ENCODE measurements at regions not wholly inside any gene's neighbourhood (a gene's known extent, or its start where the extent isn't known, plus 50 kb on each side); places are given as distances from the start of the nearest gene placed in this dataset.
"Not testable (repeated sequence)": the region's sequence is repeated elsewhere in the genome, so short reads cannot be mapped to it uniquely, and the experiment has no call there.

- no peak for TF ChIP-seq CTCF (IDR thresholded peaks at IDR 0.05)
- H3K36me3 Mint-ChIP-seq (ENCODE audit: low read depth): no peaks in the 10 kb centered on the region
- H3K27me3 Mint-ChIP-seq (ENCODE audit: low read depth): no peaks in the 10 kb centered on the region
- DNase-seq (ENCODE audit: low spot score): no peak
- peaks cover 39% of the 10 kb centered on the region for H3K9me3 Mint-ChIP-seq (ENCODE audit: low read depth)
- H3K4me3 Mint-ChIP-seq (ENCODE audit: unreplicated experiment): no peak overlapping the region
- no peaks in the 10 kb centered on the region for H3K4me1 Mint-ChIP-seq (ENCODE audit: low read depth)
- no peak overlapping the region for H3K27ac Mint-ChIP-seq (ENCODE audit: unreplicated experiment)
Measured at GRCh38 chr11:50188040-50188439, 155.4 kb downstream of the OR4C45 start.

GRCh38 chr11:50192743-50193142, 160.1 kb downstream of the OR4C45 start:
- no peak for DNase-seq (ENCODE audit: low spot score)
- TF ChIP-seq CTCF (IDR thresholded peaks at IDR 0.05): no peak
- no peaks in the 10 kb centered on the region for H3K27me3 Mint-ChIP-seq (ENCODE audit: low read depth)
- H3K27ac Mint-ChIP-seq (ENCODE audit: unreplicated experiment): no peak overlapping the region
- peaks cover 55% of the 10 kb centered on the region for H3K9me3 Mint-ChIP-seq (ENCODE audit: low read depth)
- no peaks in the 10 kb centered on the region for H3K4me1 Mint-ChIP-seq (ENCODE audit: low read depth)
- H3K36me3 Mint-ChIP-seq (ENCODE audit: low read depth): no peaks in the 10 kb centered on the region
- H3K4me3 Mint-ChIP-seq (ENCODE audit: unreplicated experiment): no peak overlapping the region

GRCh38 chr11:50214376-50214775, 181.7 kb downstream of the OR4C45 start:
- H3K27ac Mint-ChIP-seq (ENCODE audit: unreplicated experiment): no peak overlapping the region
- no peak overlapping the region for H3K4me3 Mint-ChIP-seq (ENCODE audit: unreplicated experiment)
- no peaks in the 10 kb centered on the region for H3K27me3 Mint-ChIP-seq (ENCODE audit: low read depth)
- TF ChIP-seq CTCF (IDR thresholded peaks at IDR 0.05): no peak
- no peaks in the 10 kb centered on the region for H3K36me3 Mint-ChIP-seq (ENCODE audit: low read depth)
- peaks cover 58% of the 10 kb centered on the region for H3K9me3 Mint-ChIP-seq (ENCODE audit: low read depth)
- DNase-seq (ENCODE audit: low spot score): no peak
- no peaks in the 10 kb centered on the region for H3K4me1 Mint-ChIP-seq (ENCODE audit: low read depth)

- Mint-ChIP-seq H3K27ac (ENCODE audit: unreplicated experiment) (no peak overlapping the region), H3K27me3 (ENCODE audit: low read depth) (no peaks in the 10 kb centered on the region), H3K4me1 (ENCODE audit: low read depth) (no peaks in the 10 kb centered on the region), H3K9me3 (ENCODE audit: low read depth) (peaks cover 33% of the 10 kb centered on the region), H3K36me3 (ENCODE audit: low read depth) (no peaks in the 10 kb centered on the region), H3K4me3 (ENCODE audit: unreplicated experiment) (no peak overlapping the region)
- no peak for DNase-seq (ENCODE audit: low spot score)
- no peak for TF ChIP-seq CTCF (IDR thresholded peaks at IDR 0.05)
Measured at GRCh38 chr11:50220651-50221050, 188.0 kb downstream of the OR4C45 start.

GRCh38 chr11:50238368-50238767, 205.7 kb downstream of the OR4C45 start:
- not testable (repeated sequence) for H3K4me3 Mint-ChIP-seq (ENCODE audit: unreplicated experiment); DNase-seq (ENCODE audit: low spot score); H3K27me3 Mint-ChIP-seq (ENCODE audit: low read depth); H3K4me1 Mint-ChIP-seq (ENCODE audit: low read depth); H3K36me3 Mint-ChIP-seq (ENCODE audit: low read depth); H3K27ac Mint-ChIP-seq (ENCODE audit: unreplicated experiment)
- peaks cover 42% of the 10 kb centered on the region for H3K9me3 Mint-ChIP-seq (ENCODE audit: low read depth)

- Mint-ChIP-seq H3K27ac (ENCODE audit: unreplicated experiment) (no peak overlapping the region), H3K27me3 (ENCODE audit: low read depth) (no peaks in the 10 kb centered on the region), H3K4me3 (ENCODE audit: unreplicated experiment) (no peak overlapping the region), H3K9me3 (ENCODE audit: low read depth) (peaks cover 27% of the 10 kb centered on the region), H3K36me3 (ENCODE audit: low read depth) (no peaks in the 10 kb centered on the region), H3K4me1 (ENCODE audit: low read depth) (no peaks in the 10 kb centered on the region)
- no peak for TF ChIP-seq CTCF (IDR thresholded peaks at IDR 0.05)
- no peak for DNase-seq (ENCODE audit: low spot score)
Measured at GRCh38 chr11:50246183-50246582, 213.5 kb downstream of the OR4C45 start.

Data from chondrocyte (in vitro differentiated cells).